GM12891 (cell line): ENCODE measurements at regions not wholly inside any gene's neighbourhood (a gene's known extent, or its start where the extent isn't known, plus 50 kb on each side); places are given as distances from the start of the nearest gene placed in this dataset.

ENCODE experiments used
- POLR2A ChIP-seq: IDR thresholded peaks from 2 replicates; pipeline ENCODE4 v1.6.1; 2011; ENCODE audit warnings: low read depth, low read length, control low read depth
- POLR2AphosphoS5 ChIP-seq: IDR thresholded peaks from 2 replicates; pipeline ENCODE4 v1.6.1; 2011; ENCODE audit warnings: low read depth, low read length, control low read depth
- POU2F2 ChIP-seq: IDR thresholded peaks from 2 replicates; pipeline ENCODE4 v1.6.1; 2011; ENCODE audit warnings: low read depth, mild to moderate bottlenecking, control low read depth, low read length, moderate library complexity
- SPI1 ChIP-seq: IDR thresholded peaks from 2 replicates; pipeline ENCODE4 v1.6.1; 2011; ENCODE audit warnings: low read depth, low read length, control low read depth
- TAF1 ChIP-seq: IDR thresholded peaks from 2 replicates; pipeline ENCODE4 v1.6.1; 2011; ENCODE audit warnings: low read depth, low read length, control low read depth

- no peak for TF ChIP-seq POLR2AphosphoS5
- TF ChIP-seq POLR2A, result no peak
- no peak for TF ChIP-seq TAF1
- no peak for TF ChIP-seq SPI1
- no peak for TF ChIP-seq POU2F2
Observed at GRCh38 chr7:36794689-36795088, 70.4 kb upstream of the AOAH start.
